ENCODE measurements at regions not wholly inside any gene's neighbourhood (a gene's known extent, or its start where the extent isn't known, plus 50 kb on each side); places are given as distances from the start of the nearest gene placed in this dataset.
A peak's percentile ranks its signal among the peaks of the same experiment; 100 is the strongest.
"Not testable (repeated sequence)": the region's sequence is repeated elsewhere in the genome, so short reads cannot be mapped to it uniquely, and the experiment has no call there.

- DNase-seq (ENCODE audit: low read depth), result no peak
These were observed 185.8 kb upstream of the NREP start for GRCh38 chr5:111942661-111943401.

GRCh38 chr5:111942201-111942600, 185.2 kb upstream of the NREP start:
- DNase-seq (ENCODE audit: low read depth), result no peak

DNA sequence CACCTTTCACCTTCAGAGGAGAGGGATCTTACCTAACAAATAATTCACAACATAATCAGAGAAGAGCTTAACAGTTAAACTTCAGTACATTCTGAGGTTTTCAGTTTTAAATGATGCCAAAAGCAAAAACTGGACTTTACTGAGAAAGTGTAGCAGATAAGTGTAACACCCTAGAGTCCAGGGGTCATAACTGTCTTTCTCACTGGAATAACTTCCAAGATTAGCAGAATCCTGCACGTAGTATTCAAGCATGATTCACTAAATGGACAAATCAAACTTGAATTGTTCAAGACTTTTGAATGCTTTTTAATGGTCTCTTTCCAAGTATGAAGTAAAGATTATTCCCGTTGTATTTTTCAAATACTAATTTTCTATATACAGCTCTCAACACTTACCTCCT, 180.1 kb upstream of the NREP start:
- no peak for DNase-seq (ENCODE audit: low read depth)

DNA sequence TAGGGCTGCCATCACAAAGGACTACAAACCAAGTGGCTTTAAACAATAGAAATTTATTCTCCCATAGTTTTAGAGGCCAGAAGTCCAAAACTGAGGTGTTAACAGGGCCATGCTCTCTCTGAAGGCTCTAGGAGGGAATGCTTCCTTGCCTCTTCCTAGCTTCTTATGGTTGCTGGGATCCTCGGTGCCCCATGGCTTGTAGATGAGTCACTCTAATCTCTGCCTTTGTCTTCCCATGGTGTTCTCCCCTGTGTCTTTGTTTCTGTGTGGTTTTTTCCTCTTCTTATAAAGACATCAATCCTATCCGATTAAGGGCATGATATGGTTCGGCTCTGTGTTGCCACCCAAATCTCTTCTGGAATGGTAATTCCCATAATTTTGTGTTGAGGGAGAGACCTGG, 178.8 kb upstream of the NREP start:
- DNase-seq (ENCODE audit: low read depth), result no peak

DNA sequence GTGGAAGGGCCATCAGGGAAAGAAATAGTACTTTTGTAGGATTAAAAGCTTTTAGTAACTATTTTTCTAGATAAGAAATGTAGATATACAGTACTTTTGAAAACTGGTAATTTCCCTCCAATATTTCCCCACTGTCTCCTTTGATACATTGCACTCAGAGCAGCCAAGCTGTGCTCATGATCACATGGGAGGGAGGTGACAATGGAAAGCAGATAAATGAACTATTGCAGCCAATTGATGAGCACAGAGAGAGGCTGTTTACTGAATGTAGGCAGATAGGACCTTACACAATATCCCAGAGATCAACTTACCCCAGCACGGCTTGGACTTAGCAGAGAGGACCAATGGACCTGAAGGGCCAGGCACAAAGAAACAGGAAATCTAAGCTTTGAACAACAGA, 178.0 kb upstream of the NREP start:
- no peak for DNase-seq (ENCODE audit: low read depth)

- DNase-seq (ENCODE audit: low read depth), result no peak
These were observed 177.5 kb upstream of the NREP start for GRCh38 chr5:111934511-111934910.

- no peak for DNase-seq (ENCODE audit: low read depth)
These were observed 176.1 kb upstream of the NREP start for GRCh38 chr5:111933086-111933485.

- no peak for DNase-seq (ENCODE audit: low read depth)
These were observed 175.6 kb upstream of the NREP start for GRCh38 chr5:111932628-111933027.

- DNase-seq (ENCODE audit: low read depth), result no peak
These were observed 175.2 kb upstream of the NREP start for GRCh38 chr5:111932199-111932598.

GRCh38 chr5:111931655-111932054, 174.7 kb upstream of the NREP start:
- DNase-seq (ENCODE audit: low read depth), result no peak

DNA sequence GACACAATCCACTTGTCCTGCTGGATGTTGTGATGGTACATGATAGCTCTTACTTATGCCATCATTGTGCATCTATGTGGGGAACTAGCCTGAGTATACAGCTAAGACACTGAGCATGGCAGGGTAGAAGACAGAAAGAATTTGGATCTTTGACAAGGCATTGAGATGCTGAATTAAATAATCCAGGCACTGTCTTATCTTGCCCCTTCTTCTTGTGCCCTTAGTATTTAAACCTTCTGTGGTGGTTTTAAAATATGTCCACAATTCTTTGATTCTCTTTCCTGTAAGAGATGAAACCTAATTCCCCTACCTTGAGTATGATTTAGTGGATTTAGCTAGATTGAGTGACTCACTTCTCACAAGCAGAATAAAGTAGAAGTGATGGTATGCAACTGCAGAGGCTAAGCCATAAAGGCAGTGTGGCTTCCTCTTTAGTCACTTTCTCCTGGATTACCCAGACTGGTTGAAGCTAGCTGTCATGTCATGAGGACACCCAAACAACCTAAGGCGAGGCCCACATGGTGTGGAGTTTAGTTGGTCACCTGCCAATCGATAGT, 174.0 kb upstream of the NREP start:
- no peak for DNase-seq (ENCODE audit: low read depth)

DNA sequence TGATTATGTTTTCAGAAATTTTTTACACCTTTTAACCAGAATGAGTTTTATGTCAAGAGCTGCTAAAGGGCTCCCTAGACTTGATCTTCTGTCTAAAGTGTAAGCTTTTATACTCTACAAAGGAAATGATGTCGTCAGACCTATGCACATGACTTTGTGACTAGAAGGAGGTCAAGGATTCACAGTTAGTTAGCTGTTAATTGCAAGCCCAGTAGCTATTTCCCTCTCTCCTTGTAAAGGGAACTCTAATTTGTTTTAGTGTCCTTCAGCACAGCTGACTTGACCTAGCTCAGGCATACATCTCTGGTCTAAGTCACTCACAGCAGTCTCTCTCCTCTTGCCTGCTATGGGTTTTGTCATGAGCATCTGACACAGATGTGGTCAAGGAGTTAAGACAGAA, 173.5 kb upstream of the NREP start:
- no peak for DNase-seq (ENCODE audit: low read depth)

DNA sequence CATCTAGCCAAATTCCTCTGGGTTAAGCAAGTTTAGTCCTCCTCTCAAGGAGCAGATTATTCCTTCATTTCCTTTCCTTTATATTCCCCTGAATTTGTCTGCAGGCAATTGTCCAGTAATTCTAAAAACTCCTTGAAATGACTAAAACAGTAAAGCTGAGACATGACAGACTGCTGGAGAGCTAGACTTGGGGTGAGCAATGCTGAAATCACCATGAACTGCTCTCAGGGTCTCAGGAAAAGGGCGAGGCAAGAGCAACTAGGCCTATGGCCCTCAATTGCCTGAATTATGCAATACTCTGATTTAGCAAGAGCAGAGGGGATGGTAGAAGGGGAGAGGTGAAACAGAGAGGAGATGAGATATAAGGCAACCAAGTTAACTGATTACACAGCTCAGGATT, 172.9 kb upstream of the NREP start:
- DNase-seq (ENCODE audit: low read depth), result peak; percentile 50

DNA sequence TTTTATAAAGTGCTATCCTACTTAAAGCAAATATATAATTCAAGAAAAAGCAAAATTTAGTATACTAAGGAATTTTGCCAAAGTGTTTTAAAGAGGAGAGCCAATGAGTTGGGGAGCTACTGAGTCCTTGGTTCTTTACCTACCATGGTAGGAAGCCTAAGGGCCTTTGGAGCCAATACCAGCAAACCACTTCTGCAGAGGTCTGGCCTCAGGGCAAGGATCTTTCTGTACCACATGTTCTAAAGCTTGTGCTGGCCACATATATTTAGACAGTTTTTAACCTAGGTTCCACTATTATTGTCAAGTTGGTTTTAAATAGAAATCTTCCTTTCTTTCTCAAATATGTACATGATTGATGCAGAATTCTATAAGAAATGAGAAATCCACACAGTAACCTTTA, 172.3 kb upstream of the NREP start:
- DNase-seq (ENCODE audit: low read depth), result no peak

GRCh38 chr5:111928511-111928910, 171.5 kb upstream of the NREP start:
- DNase-seq (ENCODE audit: low read depth), result no peak

DNA sequence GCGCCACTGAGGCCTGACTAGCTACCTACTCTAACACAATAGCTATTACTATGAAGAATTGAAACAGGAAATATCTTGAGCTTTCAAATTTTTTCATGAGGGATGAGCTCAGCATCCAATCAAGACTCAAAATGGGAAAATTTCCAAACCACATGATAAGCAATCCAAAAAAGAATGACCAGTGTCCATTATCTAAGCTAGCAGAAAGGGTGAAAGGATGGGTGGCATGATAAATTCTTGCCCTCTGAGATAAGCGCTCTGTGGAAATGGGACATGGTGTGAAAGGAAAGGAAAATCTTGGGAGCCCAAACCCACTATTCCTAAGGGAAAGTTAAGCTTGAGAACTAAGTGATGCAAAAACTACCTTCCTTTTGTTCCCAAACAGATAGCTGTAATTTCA, 170.2 kb upstream of the NREP start:
- DNase-seq (ENCODE audit: low read depth), result no peak

- DNase-seq (ENCODE audit: low read depth), result no peak
These were observed 169.0 kb upstream of the NREP start for GRCh38 chr5:111926026-111926425.

DNA sequence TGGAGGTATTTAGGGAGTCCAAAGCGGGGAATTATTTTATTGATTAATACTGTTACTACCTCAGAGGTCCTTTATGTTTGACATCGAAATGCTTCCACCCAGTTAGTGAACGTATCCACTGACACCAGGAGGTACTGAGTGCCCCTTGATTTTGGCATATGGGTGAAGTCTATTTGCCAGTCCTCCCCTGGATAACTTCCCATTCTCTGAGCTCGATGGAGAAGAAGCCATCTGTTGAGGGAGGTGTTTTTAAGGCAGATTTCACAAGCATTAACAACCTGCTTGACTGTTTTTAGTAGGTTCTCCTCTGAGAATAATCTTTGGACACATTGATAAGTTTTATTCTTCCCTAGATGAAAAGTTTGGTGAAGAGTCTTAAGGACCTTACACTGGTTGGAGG, 165.3 kb upstream of the NREP start:
- DNase-seq (ENCODE audit: low read depth), result no peak

- not testable (repeated sequence) for DNase-seq (ENCODE audit: low read depth)
These were observed 164.7 kb upstream of the NREP start for GRCh38 chr5:111921691-111922090.

GRCh38 chr5:111914966-111915636, 158.1 kb upstream of the NREP start:
- DNase-seq (ENCODE audit: low read depth), result no peak

DNA sequence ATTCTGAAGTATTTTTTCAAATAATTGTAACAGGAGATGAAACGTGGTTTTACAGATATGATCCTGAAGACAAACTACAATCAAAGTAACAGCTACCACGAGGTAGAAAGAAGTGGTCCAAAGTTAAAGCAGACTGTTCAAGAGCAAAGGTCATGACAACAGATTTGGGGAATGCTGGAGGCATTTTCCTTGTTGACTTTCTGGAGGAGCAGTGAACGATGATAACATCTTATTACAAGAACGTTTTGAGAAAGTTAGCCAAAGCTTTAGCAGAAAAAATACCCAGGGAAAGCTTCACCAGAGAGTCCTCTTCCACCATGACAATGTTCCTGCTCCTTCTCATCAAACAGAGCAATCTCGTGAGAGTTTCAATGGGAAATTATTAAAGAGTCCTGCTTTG, 145.4 kb upstream of the NREP start:
- DNase-seq (ENCODE audit: low read depth), result no peak

DNA sequence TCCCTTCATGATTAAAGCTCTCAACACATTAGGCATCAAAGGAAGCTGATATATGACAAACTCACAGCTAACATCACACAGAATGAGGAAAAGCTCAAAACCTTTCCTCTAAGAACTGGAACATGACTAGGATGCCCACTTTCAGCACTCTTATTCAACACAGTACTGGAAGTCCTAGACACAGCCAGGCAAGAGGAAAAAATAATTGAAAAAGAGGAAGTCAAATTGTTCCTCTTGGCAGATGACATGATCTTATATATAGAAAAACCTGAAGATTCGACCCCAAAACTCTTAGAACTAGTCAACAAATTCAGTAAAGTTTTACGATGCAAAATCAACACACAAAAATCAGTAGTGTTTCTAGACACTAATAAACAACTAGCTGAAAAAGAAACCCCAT, 144.3 kb upstream of the NREP start:
- no peak for DNase-seq (ENCODE audit: low read depth)

DNA sequence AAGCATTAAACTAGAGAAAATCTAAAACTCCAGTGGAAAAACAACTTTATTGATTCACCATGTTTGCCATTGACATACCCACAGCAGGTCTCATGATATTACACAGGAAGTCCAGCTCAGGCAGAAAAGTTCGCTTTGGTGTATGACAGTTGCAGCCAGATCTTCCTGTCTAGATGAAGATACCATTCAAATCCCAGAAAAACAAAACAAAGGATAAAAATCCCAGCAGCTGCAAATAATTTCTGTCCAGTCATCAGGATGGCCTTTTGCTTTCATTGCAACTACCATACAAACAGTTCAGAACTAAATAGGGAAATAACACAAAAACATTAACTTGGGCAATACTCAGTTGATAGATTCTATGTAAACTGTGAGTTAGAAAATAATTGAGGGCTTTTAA, 136.0 kb upstream of the NREP start:
- no peak for DNase-seq (ENCODE audit: low read depth)

DNA sequence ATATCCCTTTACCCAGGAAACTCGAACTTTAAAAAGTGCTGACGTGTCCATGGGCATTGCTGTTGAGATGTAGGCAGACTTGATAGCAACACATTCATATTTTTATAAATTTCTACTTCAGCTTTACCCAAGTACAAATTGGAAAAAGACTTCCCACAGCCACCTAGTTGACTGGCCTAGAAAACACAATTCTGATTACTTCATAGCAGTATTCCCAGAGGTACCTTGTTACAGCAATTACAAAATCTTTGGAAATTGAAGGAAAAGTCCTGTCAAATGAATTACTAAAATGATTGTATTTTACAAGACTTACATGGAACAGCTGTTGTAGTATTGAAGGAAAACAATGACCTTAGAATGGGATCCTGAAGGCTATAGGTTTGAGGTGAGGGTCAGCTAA, 130.7 kb upstream of the NREP start:
- DNase-seq (ENCODE audit: low read depth), result no peak

Measured in fibroblast of the conjunctiva (primary cell).